ENCODE measurements at regions not wholly inside any gene's neighbourhood (a gene's known extent, or its start where the extent isn't known, plus 50 kb on each side); places are given as distances from the start of the nearest gene placed in this dataset.
"Not testable (repeated sequence)": the region's sequence is repeated elsewhere in the genome, so short reads cannot be mapped to it uniquely, and the experiment has no call there.

DNA sequence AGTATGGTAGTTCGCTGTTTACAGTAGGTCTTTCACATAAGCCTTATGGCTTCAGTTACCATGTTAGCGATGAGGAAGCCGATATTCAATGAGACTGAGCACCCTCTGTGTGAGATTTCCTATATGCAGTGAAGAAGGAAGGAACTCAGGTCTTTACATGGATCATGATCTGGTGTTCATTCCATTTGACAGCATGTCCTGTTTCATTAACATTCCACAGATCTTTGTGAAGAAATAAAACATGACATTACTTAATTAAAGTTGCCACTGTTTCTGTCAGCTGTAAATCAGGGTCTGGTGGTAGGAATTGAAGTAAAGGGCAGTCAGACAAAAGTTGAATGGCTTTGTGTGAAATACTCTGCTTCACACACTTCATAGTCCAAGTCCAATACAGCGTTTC lies 768.6 kb downstream of the ZPLD1 start:
- H3K27me3 Mint-ChIP-seq = no peaks in the 10 kb centered on the region
- H3K27ac Mint-ChIP-seq = no peak overlapping the region
- H3K4me3 Mint-ChIP-seq = no peak overlapping the region
- peaks cover 3% of the 10 kb centered on the region for H3K9me3 Mint-ChIP-seq
- ATAC-seq = no peak
- no peaks in the 10 kb centered on the region for H3K4me1 Mint-ChIP-seq
- H3K36me3 Mint-ChIP-seq = no peaks in the 10 kb centered on the region

DNA sequence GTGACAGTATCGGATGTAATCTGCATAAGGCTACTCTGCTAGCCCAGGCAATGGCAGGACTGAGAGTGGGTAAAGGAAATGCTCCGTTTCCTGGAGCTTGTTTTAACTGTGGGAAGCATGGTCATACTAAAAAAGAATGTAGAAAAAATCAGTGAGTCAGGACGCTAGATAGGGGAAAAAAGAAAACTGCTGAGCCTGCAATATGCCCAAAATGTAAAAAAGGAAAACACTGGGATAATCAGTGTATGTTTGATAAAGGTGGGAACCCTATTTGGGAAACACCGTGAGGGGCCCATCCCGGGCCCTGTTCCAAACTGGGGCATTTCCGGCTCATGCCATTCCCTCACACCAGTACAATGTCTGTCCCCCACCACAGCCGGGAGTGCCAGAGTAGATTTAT lies 775.8 kb downstream of the ZPLD1 start:
- Mint-ChIP-seq H3K27ac (no peak overlapping the region), H3K9me3 (no peaks in the 10 kb centered on the region), H3K4me1 (no peaks in the 10 kb centered on the region), H3K36me3 (no peaks in the 10 kb centered on the region), H3K27me3 (no peaks in the 10 kb centered on the region), H3K4me3 (no peak overlapping the region)
- ATAC-seq = no peak

DNA sequence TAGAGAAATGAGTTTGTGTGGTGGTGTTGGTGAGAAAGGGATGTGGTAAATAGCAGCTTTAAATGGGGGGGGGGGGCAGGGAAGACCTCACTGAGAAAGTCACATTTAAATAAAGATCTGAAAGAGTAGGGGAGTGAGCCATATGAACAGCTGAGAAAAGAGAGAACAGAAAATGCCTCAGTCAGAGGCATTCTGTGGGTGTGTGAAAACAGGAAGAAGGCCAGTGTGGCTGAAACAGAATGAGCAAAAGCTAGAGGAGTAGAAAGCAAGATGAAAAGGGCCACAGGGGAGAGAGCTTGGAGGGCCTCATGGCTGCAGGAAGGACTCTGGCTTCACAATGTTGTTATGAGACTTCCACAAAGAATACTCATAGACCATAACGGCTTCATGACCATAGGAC lies 783.3 kb downstream of the ZPLD1 start:
- peak; percentile 78 for ATAC-seq
- Mint-ChIP-seq H3K27me3 (no peaks in the 10 kb centered on the region), H3K4me3 (no peak overlapping the region), H3K4me1 (no peaks in the 10 kb centered on the region), H3K36me3 (no peaks in the 10 kb centered on the region), H3K27ac (no peak overlapping the region), H3K9me3 (no peaks in the 10 kb centered on the region)

DNA sequence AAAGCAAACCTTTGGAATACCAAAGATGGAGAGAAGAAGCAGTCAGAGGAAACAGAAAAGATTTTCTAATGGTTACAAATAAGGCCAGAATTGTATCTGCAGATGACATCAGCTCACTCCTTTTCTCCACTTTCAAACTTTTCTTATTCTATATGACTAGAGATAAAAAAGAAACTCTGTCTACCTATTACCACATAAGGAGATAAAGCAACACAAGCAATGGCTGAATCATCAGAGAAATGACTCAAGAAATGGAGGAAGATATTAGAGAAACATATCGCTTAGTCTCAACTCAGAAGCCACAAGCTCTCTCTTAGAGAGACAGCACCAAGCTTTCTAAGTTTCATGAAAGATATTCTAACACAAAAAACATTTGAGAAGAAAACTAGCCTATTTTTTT lies 784.0 kb downstream of the ZPLD1 start:
- no peak for ATAC-seq
- Mint-ChIP-seq H3K27me3 (no peaks in the 10 kb centered on the region), H3K4me1 (no peaks in the 10 kb centered on the region), H3K4me3 (no peak overlapping the region), H3K36me3 (no peaks in the 10 kb centered on the region), H3K27ac (no peak overlapping the region), H3K9me3 (no peaks in the 10 kb centered on the region)

DNA sequence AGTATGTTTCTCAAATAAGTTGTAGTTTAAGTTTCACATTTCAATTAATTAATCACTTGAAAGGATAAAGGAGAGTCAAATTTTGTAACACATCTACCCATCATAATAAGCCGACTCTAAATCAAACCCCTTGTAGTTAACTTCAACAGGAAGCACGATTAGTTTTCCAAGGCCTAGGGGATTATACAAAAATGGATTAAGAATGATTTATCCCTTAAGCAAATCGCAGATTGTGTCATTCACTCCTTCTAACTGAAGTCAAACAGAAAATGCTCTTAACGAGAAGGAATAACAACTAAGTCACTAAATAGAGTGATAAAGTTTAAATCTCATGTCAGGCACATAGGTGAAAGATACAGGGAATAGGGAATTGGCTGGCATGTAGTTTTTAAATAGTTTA lies 792.8 kb downstream of the ZPLD1 start:
- no peaks in the 10 kb centered on the region for H3K36me3 Mint-ChIP-seq
- H3K4me3 Mint-ChIP-seq = no peak overlapping the region
- no peaks in the 10 kb centered on the region for H3K9me3 Mint-ChIP-seq
- H3K27me3 Mint-ChIP-seq = no peaks in the 10 kb centered on the region
- no peak overlapping the region for H3K27ac Mint-ChIP-seq
- no peak for ATAC-seq
- no peaks in the 10 kb centered on the region for H3K4me1 Mint-ChIP-seq

DNA sequence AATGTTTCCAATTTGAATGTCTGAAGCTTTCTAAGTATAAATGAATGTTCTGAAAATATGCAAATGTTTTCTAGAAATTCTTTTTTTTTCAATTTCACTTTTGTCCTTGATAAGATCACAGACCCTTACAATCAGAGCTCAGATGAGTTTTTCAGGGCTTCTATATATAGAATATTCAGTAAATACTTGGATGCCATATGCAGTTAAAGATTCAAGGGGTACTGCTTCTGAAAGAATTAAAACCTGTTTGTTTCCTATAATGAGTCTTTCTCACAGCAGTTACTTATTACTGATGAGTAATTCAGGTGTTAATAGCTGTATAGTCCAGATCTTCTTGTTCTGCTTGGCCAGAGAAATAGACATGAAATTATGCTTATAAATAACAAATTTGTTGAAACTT lies 812.6 kb downstream of the ZPLD1 start:
- Mint-ChIP-seq H3K4me1 (no peaks in the 10 kb centered on the region), H3K9me3 (no peaks in the 10 kb centered on the region), H3K27ac (no peak overlapping the region), H3K27me3 (no peaks in the 10 kb centered on the region), H3K4me3 (no peak overlapping the region), H3K36me3 (no peaks in the 10 kb centered on the region)
- no peak for ATAC-seq

DNA sequence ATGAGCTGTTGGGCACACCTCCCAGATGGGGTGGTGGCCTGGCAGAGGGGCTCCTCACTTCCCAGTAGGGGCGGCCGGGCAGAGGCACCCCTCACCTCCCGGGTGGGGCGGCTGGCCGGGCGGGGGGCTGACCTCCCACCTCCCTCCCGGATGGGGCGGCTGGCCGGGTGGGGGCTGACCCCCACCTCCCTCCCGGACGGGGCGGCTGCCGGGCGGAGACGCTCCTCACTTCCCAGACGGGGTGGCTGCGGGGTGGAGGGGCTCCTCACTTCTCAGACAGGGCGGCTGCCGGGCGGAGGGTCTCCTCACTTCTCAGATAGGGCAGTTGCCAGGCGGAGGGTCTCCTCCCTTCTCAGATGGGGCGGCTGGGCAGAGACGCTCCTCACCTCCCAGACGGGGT lies 820.0 kb downstream of the ZPLD1 start:
- not testable (repeated sequence) for H3K4me1 Mint-ChIP-seq, H3K36me3 Mint-ChIP-seq, H3K4me3 Mint-ChIP-seq, ATAC-seq, H3K27ac Mint-ChIP-seq, H3K9me3 Mint-ChIP-seq, H3K27me3 Mint-ChIP-seq

DNA sequence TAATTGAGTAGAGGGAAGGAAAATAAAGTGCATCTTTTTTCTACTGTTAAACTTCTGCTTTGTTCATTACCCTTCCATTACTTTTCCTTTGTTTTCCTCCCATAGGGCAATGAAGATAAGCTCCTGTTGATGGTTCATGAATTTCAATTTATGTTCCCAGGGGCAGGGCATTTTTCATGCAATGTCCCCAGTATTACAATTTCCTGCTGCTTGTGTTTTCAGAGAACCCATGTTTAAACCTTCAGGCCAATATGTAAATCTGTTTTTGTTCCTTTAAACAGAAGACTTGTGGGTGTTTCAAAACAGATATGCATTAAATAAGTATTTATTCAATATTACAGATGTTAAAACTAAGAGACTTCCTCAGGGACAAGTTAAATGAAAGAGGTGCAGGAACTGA lies 834.5 kb downstream of the ZPLD1 start:
- Mint-ChIP-seq H3K9me3 (peaks cover 14% of the 10 kb centered on the region), H3K27ac (no peak overlapping the region), H3K27me3 (no peaks in the 10 kb centered on the region), H3K36me3 (no peaks in the 10 kb centered on the region), H3K4me1 (no peaks in the 10 kb centered on the region), H3K4me3 (no peak overlapping the region)
- no peak for ATAC-seq

DNA sequence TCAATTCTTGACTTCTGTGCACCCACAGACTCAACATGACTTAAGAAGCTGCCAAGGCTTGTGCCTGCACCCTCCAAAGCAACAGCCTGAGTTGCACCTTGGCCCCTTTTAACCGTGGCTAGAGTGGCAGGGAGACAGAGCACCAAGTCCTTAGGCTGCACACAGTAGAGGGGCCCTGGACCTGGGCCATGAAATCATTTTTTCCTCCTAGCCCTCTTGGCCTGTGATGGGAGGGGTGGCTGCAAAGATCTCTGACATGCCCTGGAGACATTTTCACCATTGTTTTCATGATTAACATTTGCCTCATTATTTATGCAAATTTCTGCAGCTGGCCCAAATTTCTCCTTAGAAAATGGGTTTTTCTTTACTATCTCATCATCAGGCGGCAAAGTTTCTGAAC lies 836.8 kb downstream of the ZPLD1 start:
- no peaks in the 10 kb centered on the region for H3K36me3 Mint-ChIP-seq
- H3K27me3 Mint-ChIP-seq = no peaks in the 10 kb centered on the region
- ATAC-seq = no peak
- H3K4me3 Mint-ChIP-seq = no peak overlapping the region
- H3K27ac Mint-ChIP-seq = no peak overlapping the region
- peaks cover 18% of the 10 kb centered on the region for H3K9me3 Mint-ChIP-seq
- H3K4me1 Mint-ChIP-seq = no peaks in the 10 kb centered on the region

DNA sequence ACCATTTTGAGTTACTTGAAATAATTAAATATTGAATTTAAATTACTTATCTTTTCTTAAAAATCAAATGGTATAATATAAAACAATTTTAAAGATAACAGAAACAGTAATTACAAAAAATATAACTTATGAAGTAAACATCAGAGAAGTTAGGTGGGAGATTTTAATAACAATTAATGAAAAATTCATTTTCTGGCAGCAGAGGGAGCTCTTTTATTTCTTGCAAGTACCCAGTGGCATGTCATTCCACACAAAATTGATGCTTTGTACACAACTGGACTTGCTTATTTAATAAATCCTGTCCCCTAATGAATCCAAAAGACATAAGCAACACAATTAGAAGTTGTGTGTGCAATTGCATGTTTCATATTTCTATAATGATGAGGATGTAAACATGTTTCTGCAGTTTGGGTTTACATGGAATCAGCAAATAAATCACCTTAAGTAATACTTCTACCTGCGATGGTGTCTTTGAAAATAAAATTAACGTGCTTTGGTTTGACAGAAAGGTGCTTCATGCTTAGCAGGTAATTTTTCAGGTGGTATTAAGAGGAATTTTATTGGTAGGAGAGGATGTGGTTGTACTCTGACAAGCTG lies 861.3 kb downstream of the ZPLD1 start:
- H3K4me1 Mint-ChIP-seq = no peaks in the 10 kb centered on the region
- no peak overlapping the region for H3K27ac Mint-ChIP-seq
- no peak for ATAC-seq
- H3K4me3 Mint-ChIP-seq = no peak overlapping the region
- peaks cover 2% of the 10 kb centered on the region for H3K9me3 Mint-ChIP-seq
- H3K27me3 Mint-ChIP-seq = no peaks in the 10 kb centered on the region
- no peaks in the 10 kb centered on the region for H3K36me3 Mint-ChIP-seq

DNA sequence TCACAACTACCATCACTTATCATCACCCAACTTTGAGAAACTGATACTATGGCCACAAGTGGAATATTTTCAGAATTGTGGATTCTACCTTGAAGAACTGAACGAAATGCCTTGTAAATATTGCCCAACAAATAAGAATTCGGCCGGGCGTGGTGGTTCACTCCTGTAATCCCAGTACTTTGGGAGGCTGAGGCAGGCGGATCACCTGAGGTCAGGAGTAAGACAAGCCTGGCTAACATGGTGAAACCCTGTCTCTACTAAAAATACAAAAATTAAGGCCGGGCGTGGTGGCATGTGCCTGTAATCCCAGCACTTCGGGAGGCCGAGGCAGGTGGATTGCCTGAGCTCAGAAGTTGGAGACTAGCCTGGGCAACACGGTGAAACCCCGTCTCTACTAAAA lies 862.7 kb downstream of the ZPLD1 start:
- not testable (repeated sequence) for H3K27me3 Mint-ChIP-seq, H3K4me3 Mint-ChIP-seq, H3K9me3 Mint-ChIP-seq, ATAC-seq, H3K27ac Mint-ChIP-seq, H3K4me1 Mint-ChIP-seq, H3K36me3 Mint-ChIP-seq

DNA sequence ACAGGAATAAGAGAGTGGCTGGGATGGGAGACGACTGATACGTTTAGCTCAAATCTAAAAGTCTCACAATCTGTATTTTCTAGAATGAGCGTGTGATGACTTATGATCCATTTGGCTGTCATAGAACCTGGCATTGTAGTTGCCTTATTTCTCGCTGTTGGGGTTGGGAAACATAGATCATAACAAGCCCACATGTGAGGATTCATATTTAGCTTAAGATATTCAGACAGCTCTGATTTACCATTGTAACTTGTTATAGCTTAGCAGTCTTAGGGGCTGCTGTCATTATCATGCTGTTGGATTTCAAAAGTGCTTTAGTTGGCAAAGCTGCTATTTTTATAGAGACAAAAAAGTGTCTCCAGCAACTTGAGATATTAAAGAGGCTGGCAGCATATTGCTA lies 871.3 kb downstream of the ZPLD1 start:
- ATAC-seq = no peak
- Mint-ChIP-seq H3K9me3 (no peaks in the 10 kb centered on the region), H3K4me1 (no peaks in the 10 kb centered on the region), H3K27me3 (no peaks in the 10 kb centered on the region), H3K36me3 (no peaks in the 10 kb centered on the region), H3K27ac (no peak overlapping the region), H3K4me3 (no peak overlapping the region)

DNA sequence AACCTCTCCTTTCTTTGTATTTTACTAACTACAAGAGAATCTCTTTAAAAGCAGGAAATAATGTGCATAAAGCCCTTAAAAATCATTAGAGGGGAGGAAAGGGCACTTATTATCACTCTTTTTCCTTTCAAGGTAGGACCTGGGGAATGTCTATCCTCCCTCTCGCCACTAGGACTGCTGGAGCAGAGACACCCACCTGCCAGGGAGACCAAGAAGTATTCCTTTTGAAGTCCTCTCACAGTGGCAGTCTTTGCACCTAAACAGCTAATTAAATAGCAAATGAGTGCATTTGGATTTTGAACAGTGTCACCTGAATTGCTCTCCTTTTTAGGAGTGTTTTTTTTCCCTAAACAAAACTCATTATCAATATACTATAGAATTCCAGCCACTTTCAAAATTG lies 874.1 kb downstream of the ZPLD1 start:
- ATAC-seq = no peak
- Mint-ChIP-seq H3K27me3 (no peaks in the 10 kb centered on the region), H3K27ac (no peak overlapping the region), H3K4me3 (no peak overlapping the region), H3K36me3 (no peaks in the 10 kb centered on the region), H3K4me1 (no peaks in the 10 kb centered on the region), H3K9me3 (no peaks in the 10 kb centered on the region)

DNA sequence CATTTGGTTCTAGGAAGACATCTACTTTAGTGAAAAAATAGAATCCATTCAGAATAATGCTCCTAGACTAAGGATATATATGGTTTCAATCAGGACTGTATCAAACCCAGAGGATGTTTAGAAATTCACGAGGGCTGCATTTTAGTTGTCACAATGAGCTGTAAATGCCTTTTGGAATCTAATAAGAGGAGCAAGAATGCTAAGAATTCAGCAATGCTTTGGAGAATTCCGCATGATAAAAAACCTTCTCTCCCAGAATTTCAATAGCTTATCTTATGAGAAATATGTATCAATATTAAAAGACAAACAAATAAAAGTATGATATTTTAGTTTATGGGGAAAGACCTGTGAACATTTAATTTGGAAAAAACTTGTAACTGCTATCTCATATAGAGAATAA lies 885.1 kb downstream of the ZPLD1 start:
- Mint-ChIP-seq H3K27ac (no peak overlapping the region), H3K4me3 (no peak overlapping the region), H3K27me3 (no peaks in the 10 kb centered on the region), H3K9me3 (no peaks in the 10 kb centered on the region), H3K36me3 (no peaks in the 10 kb centered on the region), H3K4me1 (no peaks in the 10 kb centered on the region)
- no peak for ATAC-seq

DNA sequence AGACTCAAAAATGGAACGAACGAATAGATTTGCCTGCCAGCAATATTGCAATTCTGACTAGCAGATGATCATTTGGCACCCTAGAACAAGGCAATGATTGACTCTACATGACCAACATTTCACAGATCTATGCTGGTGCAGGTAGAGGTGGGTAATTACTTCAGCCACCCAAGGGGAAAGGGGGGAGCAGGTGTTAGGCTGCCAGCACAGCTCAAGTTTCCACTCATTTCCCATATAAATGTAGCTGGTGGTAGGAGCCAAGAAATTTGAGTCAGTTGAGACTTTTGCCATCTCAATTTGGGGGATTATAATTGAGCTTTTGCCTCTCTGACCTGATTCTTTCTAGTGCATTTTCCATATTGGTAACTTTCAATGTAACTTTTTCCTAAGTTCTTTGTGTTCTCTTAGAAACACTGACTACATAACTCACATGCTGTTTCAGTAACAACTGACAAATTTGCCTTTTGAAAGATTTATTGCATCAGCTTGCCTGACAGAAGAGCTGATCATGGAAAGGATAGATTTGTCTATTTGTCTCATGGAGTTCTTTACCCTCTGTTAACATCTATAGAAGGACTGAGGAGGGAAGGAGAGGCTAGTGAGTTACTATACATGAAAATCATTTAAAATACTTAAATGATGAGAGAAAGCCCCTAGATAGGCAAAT lies 902.5 kb downstream of the ZPLD1 start:
- ATAC-seq = no peak
- Mint-ChIP-seq H3K36me3 (no peaks in the 10 kb centered on the region), H3K4me3 (no peak overlapping the region), H3K27ac (no peak overlapping the region), H3K27me3 (no peaks in the 10 kb centered on the region), H3K4me1 (no peaks in the 10 kb centered on the region), H3K9me3 (peaks cover 3% of the 10 kb centered on the region)

DNA sequence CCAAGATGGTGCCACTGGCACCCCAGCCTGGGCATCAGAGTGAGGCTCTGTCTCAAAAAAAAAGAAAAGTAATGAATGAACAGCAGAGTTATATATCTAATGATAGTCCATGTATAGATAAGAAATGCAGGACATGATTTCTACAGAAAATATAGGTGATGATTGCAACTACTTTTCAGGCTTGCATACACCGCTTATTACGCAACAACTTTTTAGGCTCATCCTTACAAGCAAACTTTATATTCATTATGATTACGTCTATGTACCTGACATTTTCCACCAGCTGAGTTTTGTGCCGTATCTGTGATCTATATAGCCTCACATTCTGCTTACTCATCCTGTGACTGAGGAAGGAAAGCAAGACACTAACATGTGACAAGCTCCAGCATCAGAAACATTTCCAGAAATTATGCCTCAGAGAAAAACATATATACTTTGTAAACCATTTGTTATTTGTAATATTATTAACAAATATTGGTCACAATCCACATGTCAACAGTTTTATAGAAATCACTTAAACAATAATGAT lies 906.3 kb downstream of the ZPLD1 start:
- ATAC-seq = no peak
- Mint-ChIP-seq H3K4me1 (no peaks in the 10 kb centered on the region), H3K4me3 (no peak overlapping the region), H3K27ac (no peak overlapping the region), H3K9me3 (no peaks in the 10 kb centered on the region), H3K27me3 (no peaks in the 10 kb centered on the region), H3K36me3 (no peaks in the 10 kb centered on the region)
